ENCODE measurements at regions not wholly inside any gene's neighbourhood (a gene's known extent, or its start where the extent isn't known, plus 50 kb on each side); places are given as distances from the start of the nearest gene placed in this dataset.

DNA sequence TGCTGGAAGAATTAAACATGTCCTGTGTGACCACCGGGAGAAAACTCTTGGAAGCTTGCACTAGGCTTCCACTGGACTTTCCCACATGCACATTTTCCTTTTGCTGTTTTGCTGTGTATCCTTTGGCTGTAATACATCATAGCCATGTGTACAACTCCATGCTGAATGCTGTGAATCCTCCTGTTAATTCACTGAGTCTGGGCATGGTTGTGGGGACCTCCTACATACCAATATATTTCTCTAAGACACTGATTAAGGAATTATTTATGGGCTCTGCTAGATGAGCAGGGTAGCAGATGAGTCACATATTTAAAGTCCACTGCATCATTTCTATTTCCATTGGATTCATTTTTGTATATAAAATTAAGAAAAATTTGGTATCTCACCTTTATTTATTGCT, 220.1 kb downstream of the CYLC2 start:
- dilution Hi-C loops (cut with MboI; ENCODE audit: extremely low pct_ligation_motif_present, low sequenced_read_pairs) = no loop called here
- no peak for TF ChIP-seq EZH2 (IDR thresholded peaks at IDR 0.05; ENCODE audit: low read length)
- TF ChIP-seq, protein P1, sequence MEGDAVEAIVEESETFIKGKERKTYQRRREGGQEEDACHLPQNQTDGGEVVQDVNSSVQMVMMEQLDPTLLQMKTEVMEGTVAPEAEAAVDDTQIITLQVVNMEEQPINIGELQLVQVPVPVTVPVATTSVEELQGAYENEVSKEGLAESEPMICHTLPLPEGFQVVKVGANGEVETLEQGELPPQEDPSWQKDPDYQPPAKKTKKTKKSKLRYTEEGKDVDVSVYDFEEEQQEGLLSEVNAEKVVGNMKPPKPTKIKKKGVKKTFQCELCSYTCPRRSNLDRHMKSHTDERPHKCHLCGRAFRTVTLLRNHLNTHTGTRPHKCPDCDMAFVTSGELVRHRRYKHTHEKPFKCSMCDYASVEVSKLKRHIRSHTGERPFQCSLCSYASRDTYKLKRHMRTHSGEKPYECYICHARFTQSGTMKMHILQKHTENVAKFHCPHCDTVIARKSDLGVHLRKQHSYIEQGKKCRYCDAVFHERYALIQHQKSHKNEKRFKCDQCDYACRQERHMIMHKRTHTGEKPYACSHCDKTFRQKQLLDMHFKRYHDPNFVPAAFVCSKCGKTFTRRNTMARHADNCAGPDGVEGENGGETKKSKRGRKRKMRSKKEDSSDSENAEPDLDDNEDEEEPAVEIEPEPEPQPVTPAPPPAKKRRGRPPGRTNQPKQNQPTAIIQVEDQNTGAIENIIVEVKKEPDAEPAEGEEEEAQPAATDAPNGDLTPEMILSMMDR (optimal IDR thresholded peaks at IDR 0.05 in 1 of 3, IDR thresholded peaks at IDR 0.05 in 1 of 3, conservative IDR thresholded peaks at IDR 0.05 in 1 of 3; ENCODE audit: extremely low read depth in 1 of 3, insufficient read depth in 2 of 3, low read length in 3 of 3) = no peak
- no peak for FAIRE-seq
- DNase-seq (ENCODE audit: low read depth, low spot score) = no peak
- H3K27me3 ChIP-seq (ENCODE audit: control insufficient read depth, extremely low read depth, insufficient read depth, low read length) = no peaks in the 10 kb centered on the region
- H3K9me1 ChIP-seq (ENCODE audit: control insufficient read depth, extremely low read depth, insufficient read depth, low read length) = no peaks in the 10 kb centered on the region
- H3K9ac ChIP-seq (ENCODE audit: control insufficient read depth, extremely low read depth, insufficient read depth, low read length) = no peak overlapping the region
- H3K9me3 ChIP-seq (ENCODE audit: control insufficient read depth, low read depth, low read length) = no peaks in the 10 kb centered on the region
- no peak overlapping the region for H3K4me2 ChIP-seq (ENCODE audit: control insufficient read depth, extremely low read depth, insufficient read depth, low read depth, low read length)
- no peaks in the 10 kb centered on the region for H4K20me1 ChIP-seq (ENCODE audit: control insufficient read depth, extremely low read depth, insufficient read depth, low read length)
- H3K4me3 ChIP-seq (ENCODE audit: control insufficient read depth in 2 of 3, extremely low read depth in 1 of 3, insufficient read depth in 2 of 3, low read depth in 1 of 3, low read length in 3 of 3) = no peak overlapping the region
- H3K79me2 ChIP-seq (ENCODE audit: control insufficient read depth, insufficient read depth, low read length) = no peaks in the 10 kb centered on the region
- no peak overlapping the region for H3K27ac ChIP-seq (ENCODE audit: control insufficient read depth, insufficient read depth, low read length)
- no peaks in the 10 kb centered on the region for H3K36me3 ChIP-seq (ENCODE audit: control insufficient read depth in 2 of 2, extremely low read depth in 1 of 2, insufficient read depth in 2 of 2, low read length in 2 of 2)
- no peaks in the 10 kb centered on the region for H3K4me1 ChIP-seq (ENCODE audit: control insufficient read depth, extremely low read depth, insufficient read depth, low read length)
- H2AFZ ChIP-seq (ENCODE audit: control insufficient read depth, low read length) = no peak overlapping the region

DNA sequence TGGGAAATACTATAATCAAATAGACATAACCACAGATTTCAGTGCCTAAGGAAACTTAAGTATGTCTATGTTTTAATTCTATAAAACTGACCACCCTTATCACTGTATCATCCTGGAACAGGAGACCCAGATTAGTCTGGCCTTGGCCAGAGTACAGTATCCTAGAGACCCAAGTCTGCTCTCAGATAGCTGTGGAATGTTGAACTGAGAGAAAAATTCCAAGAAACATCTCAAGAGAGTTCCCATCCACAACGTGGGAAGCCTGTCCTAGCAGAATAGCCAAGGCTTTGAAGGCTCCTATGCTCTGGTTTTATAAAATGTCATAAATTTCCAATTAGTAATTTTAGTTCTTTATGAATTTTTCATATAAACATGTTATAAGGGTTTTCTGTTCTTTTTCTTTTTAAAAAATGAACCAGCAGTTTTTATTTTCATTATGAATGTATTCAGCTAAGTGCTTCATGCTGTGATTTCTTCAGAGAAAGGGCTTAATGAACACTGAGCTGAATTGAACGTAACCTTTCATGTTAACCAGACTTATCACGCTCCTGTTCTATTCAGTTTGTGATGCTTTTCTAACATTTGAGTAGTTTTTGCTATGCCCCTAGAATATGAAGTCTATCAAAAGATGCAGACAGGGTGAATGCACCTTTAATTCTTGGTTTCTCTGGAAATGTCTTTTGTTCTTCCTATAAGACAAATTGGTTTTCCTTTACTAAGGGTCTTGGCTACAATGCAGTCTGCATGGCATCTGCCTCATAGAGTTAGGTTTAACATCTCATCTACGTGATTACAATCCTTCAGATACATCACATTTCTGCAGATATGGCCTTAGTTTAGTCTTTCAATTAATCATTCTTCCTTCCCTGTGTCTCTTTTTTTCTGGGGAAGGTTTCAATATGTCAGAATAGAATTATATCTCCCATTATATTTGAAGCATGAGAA, 230.8 kb downstream of the CYLC2 start:
- H3K9ac ChIP-seq (ENCODE audit: control insufficient read depth, extremely low read depth, insufficient read depth, low read length) = no peak overlapping the region
- TF ChIP-seq, protein P1 (optimal IDR thresholded peaks at IDR 0.05 in 1 of 3, IDR thresholded peaks at IDR 0.05 in 1 of 3, conservative IDR thresholded peaks at IDR 0.05 in 1 of 3; ENCODE audit: extremely low read depth in 1 of 3, insufficient read depth in 2 of 3, low read length in 3 of 3) = no peak
- TF ChIP-seq EZH2 (IDR thresholded peaks at IDR 0.05; ENCODE audit: low read length) = no peak
- H3K36me3 ChIP-seq (ENCODE audit: control insufficient read depth in 2 of 2, extremely low read depth in 1 of 2, insufficient read depth in 2 of 2, low read length in 2 of 2) = no peaks in the 10 kb centered on the region
- no peaks in the 10 kb centered on the region for H3K27me3 ChIP-seq (ENCODE audit: control insufficient read depth, extremely low read depth, insufficient read depth, low read length)
- H3K4me1 ChIP-seq (ENCODE audit: control insufficient read depth, extremely low read depth, insufficient read depth, low read length) = no peaks in the 10 kb centered on the region
- dilution Hi-C loops (cut with MboI; ENCODE audit: extremely low pct_ligation_motif_present, low sequenced_read_pairs) = no loop called here
- H2AFZ ChIP-seq (ENCODE audit: control insufficient read depth, low read length) = no peak overlapping the region
- no peak overlapping the region for H3K27ac ChIP-seq (ENCODE audit: control insufficient read depth, insufficient read depth, low read length)
- no peaks in the 10 kb centered on the region for H3K9me1 ChIP-seq (ENCODE audit: control insufficient read depth, extremely low read depth, insufficient read depth, low read length)
- H3K79me2 ChIP-seq (ENCODE audit: control insufficient read depth, insufficient read depth, low read length) = no peaks in the 10 kb centered on the region
- no peak for DNase-seq (ENCODE audit: low read depth, low spot score)
- H4K20me1 ChIP-seq (ENCODE audit: control insufficient read depth, extremely low read depth, insufficient read depth, low read length) = no peaks in the 10 kb centered on the region
- H3K9me3 ChIP-seq (ENCODE audit: control insufficient read depth, low read depth, low read length) = no peaks in the 10 kb centered on the region
- no peak for FAIRE-seq
- H3K4me3 ChIP-seq (ENCODE audit: control insufficient read depth in 2 of 3, extremely low read depth in 1 of 3, insufficient read depth in 2 of 3, low read depth in 1 of 3, low read length in 3 of 3) = no peak overlapping the region
- no peak overlapping the region for H3K4me2 ChIP-seq (ENCODE audit: control insufficient read depth, extremely low read depth, insufficient read depth, low read depth, low read length)

Measured in keratinocyte (primary cell).